ENCODE measurements at regions not wholly inside any gene's neighbourhood (a gene's known extent, or its start where the extent isn't known, plus 50 kb on each side); places are given as distances from the start of the nearest gene placed in this dataset.

- no peaks in the 10 kb centered on the region for H4K20me1 ChIP-seq (ENCODE audit: insufficient read depth, low read length)
- no peaks in the 10 kb centered on the region for H3K79me2 ChIP-seq (ENCODE audit: insufficient read depth, low read length)
- no peak for DNase-seq (ENCODE audit: insufficient read length, low spot score, missing footprints)
- no peaks in the 10 kb centered on the region for H3K9me3 ChIP-seq (ENCODE audit: low read depth, low read length)
- no peak overlapping the region for H3K4me3 ChIP-seq (ENCODE audit: insufficient read depth, low read length)
- H3K4me1 ChIP-seq (ENCODE audit: insufficient read depth, low read length): no peaks in the 10 kb centered on the region
- no peak overlapping the region for H3K4me2 ChIP-seq (ENCODE audit: insufficient read depth, low read length)
- H3K36me3 ChIP-seq (ENCODE audit: insufficient read depth, low read length): no peaks in the 10 kb centered on the region
- TF ChIP-seq CTCF (IDR thresholded peaks at IDR 0.05; ENCODE audit: extremely low read depth, low read depth, low read length): no peak
- no peak overlapping the region for H2AFZ ChIP-seq (ENCODE audit: low read length)
- no peaks in the 10 kb centered on the region for H3K27me3 ChIP-seq (ENCODE audit: insufficient read depth, low read length)
- H3K27ac ChIP-seq (ENCODE audit: low read depth, low read length): no peak overlapping the region
Measured at GRCh38 chr13:104855581-104855980, 1679.9 kb downstream of the EFNB2 start.

GRCh38 chr13:104854698-104855097 is 1680.8 kb downstream of the EFNB2 start:
- H3K79me2 ChIP-seq (ENCODE audit: insufficient read depth, low read length): no peaks in the 10 kb centered on the region
- no peaks in the 10 kb centered on the region for H3K4me1 ChIP-seq (ENCODE audit: insufficient read depth, low read length)
- H3K36me3 ChIP-seq (ENCODE audit: insufficient read depth, low read length): no peaks in the 10 kb centered on the region
- no peak for DNase-seq (ENCODE audit: insufficient read length, low spot score, missing footprints)
- no peak overlapping the region for H2AFZ ChIP-seq (ENCODE audit: low read length)
- H3K4me3 ChIP-seq (ENCODE audit: insufficient read depth, low read length): no peak overlapping the region
- no peak overlapping the region for H3K4me2 ChIP-seq (ENCODE audit: insufficient read depth, low read length)
- H3K9me3 ChIP-seq (ENCODE audit: low read depth, low read length): no peaks in the 10 kb centered on the region
- no peak overlapping the region for H3K27ac ChIP-seq (ENCODE audit: low read depth, low read length)
- no peaks in the 10 kb centered on the region for H3K27me3 ChIP-seq (ENCODE audit: insufficient read depth, low read length)
- no peaks in the 10 kb centered on the region for H4K20me1 ChIP-seq (ENCODE audit: insufficient read depth, low read length)
- TF ChIP-seq CTCF (IDR thresholded peaks at IDR 0.05; ENCODE audit: extremely low read depth, low read depth, low read length): no peak

GRCh38 chr13:104854007-104854406 is 1681.5 kb downstream of the EFNB2 start:
- TF ChIP-seq CTCF (IDR thresholded peaks at IDR 0.05; ENCODE audit: extremely low read depth, low read depth, low read length): no peak
- Histone ChIP-seq H2AFZ (ENCODE audit: low read length) (no peak overlapping the region), H3K27ac (ENCODE audit: low read depth, low read length) (no peak overlapping the region), H3K4me1 (ENCODE audit: insufficient read depth, low read length) (no peaks in the 10 kb centered on the region), H3K4me3 (ENCODE audit: insufficient read depth, low read length) (no peak overlapping the region), H3K36me3 (ENCODE audit: insufficient read depth, low read length) (no peaks in the 10 kb centered on the region), H3K4me2 (ENCODE audit: insufficient read depth, low read length) (no peak overlapping the region), H3K79me2 (ENCODE audit: insufficient read depth, low read length) (no peaks in the 10 kb centered on the region), H4K20me1 (ENCODE audit: insufficient read depth, low read length) (no peaks in the 10 kb centered on the region), H3K27me3 (ENCODE audit: insufficient read depth, low read length) (no peaks in the 10 kb centered on the region), H3K9me3 (ENCODE audit: low read depth, low read length) (no peaks in the 10 kb centered on the region)
- no peak for DNase-seq (ENCODE audit: insufficient read length, low spot score, missing footprints)

GRCh38 chr13:104847922-104848321 is 1687.5 kb downstream of the EFNB2 start:
- Histone ChIP-seq H3K9me3 (ENCODE audit: low read depth, low read length) (no peaks in the 10 kb centered on the region), H3K79me2 (ENCODE audit: insufficient read depth, low read length) (no peaks in the 10 kb centered on the region), H3K36me3 (ENCODE audit: insufficient read depth, low read length) (no peaks in the 10 kb centered on the region), H3K27me3 (ENCODE audit: insufficient read depth, low read length) (no peaks in the 10 kb centered on the region), H3K4me2 (ENCODE audit: insufficient read depth, low read length) (no peak overlapping the region), H2AFZ (ENCODE audit: low read length) (no peak overlapping the region), H3K4me1 (ENCODE audit: insufficient read depth, low read length) (no peaks in the 10 kb centered on the region), H4K20me1 (ENCODE audit: insufficient read depth, low read length) (no peaks in the 10 kb centered on the region), H3K27ac (ENCODE audit: low read depth, low read length) (no peak overlapping the region), H3K4me3 (ENCODE audit: insufficient read depth, low read length) (no peak overlapping the region)
- DNase-seq (ENCODE audit: insufficient read length, low spot score, missing footprints): no peak
- TF ChIP-seq CTCF (IDR thresholded peaks at IDR 0.05; ENCODE audit: extremely low read depth, low read depth, low read length): no peak

Data from osteoblast (primary cell).